ENCODE measurements at regions not wholly inside any gene's neighbourhood (a gene's known extent, or its start where the extent isn't known, plus 50 kb on each side); places are given as distances from the start of the nearest gene placed in this dataset.

- no peaks in the 10 kb centered on the region for H3K4me1 ChIP-seq
- no peaks in the 10 kb centered on the region for H3K36me3 ChIP-seq
- no peak overlapping the region for H3K27ac ChIP-seq
- H3K4me3 ChIP-seq: no peak overlapping the region
- no peak for TF ChIP-seq POLR2A (IDR thresholded peaks at IDR 0.05)
- TF ChIP-seq EP300 (IDR thresholded peaks at IDR 0.05): no peak
- TF ChIP-seq POLR2AphosphoS5 (IDR thresholded peaks at IDR 0.05): no peak
- no peak for TF ChIP-seq CTCF (IDR thresholded peaks at IDR 0.05)
- no peak for DNase-seq
- intact Hi-C loops (cut with DNase I): no loop called here
- H3K27me3 ChIP-seq: no peaks in the 10 kb centered on the region
- WGBS, 2 donors: 4 to 31% methylated on average over 2 of the region's 2 CpGs
- no peaks in the 10 kb centered on the region for H3K9me3 ChIP-seq
Observed at GRCh38 chr11:69352715-69353319, 58.9 kb downstream of the MYEOV start.

GRCh38 chr11:69353696-69354544, 60.0 kb downstream of the MYEOV start:
- TF ChIP-seq POLR2A (IDR thresholded peaks at IDR 0.05): no peak
- TF ChIP-seq EP300 (IDR thresholded peaks at IDR 0.05): no peak
- TF ChIP-seq CTCF (IDR thresholded peaks at IDR 0.05): no peak
- TF ChIP-seq POLR2AphosphoS5 (IDR thresholded peaks at IDR 0.05): no peak
- no peaks in the 10 kb centered on the region for H3K36me3 ChIP-seq
- intact Hi-C loops (cut with DNase I): no loop called here
- H3K27me3 ChIP-seq: no peaks in the 10 kb centered on the region
- H3K4me1 ChIP-seq: no peaks in the 10 kb centered on the region
- H3K27ac ChIP-seq: no peak overlapping the region
- H3K4me3 ChIP-seq: no peak overlapping the region
- WGBS, 2 donors: 95% methylated on average over 20 of the region's 20 CpGs
- no peak for DNase-seq
- H3K9me3 ChIP-seq: no peaks in the 10 kb centered on the region

GRCh38 chr11:69354545-69354897, 60.6 kb downstream of the MYEOV start:
- 75 to 97% methylated on average over 2 of the region's 2 CpGs for WGBS, 2 donors
- intact Hi-C loops (cut with DNase I): no loop called here
- Histone ChIP-seq H3K4me1 (no peaks in the 10 kb centered on the region), H3K27ac (no peak overlapping the region), H3K36me3 (no peaks in the 10 kb centered on the region), H3K4me3 (no peak overlapping the region), H3K9me3 (peaks cover 0 to 3% (median 0%) of the 10 kb centered on the region in 4 donors), H3K27me3 (no peaks in the 10 kb centered on the region)
- no peak for TF ChIP-seq EP300 (IDR thresholded peaks at IDR 0.05)
- TF ChIP-seq POLR2A (IDR thresholded peaks at IDR 0.05): no peak
- no peak for TF ChIP-seq CTCF (IDR thresholded peaks at IDR 0.05)
- TF ChIP-seq POLR2AphosphoS5 (IDR thresholded peaks at IDR 0.05): no peak
- no peak for DNase-seq

- Histone ChIP-seq H3K27ac (no peak overlapping the region), H3K4me1 (no peaks in the 10 kb centered on the region), H3K9me3 (peaks cover 0 to 7% (median 3%) of the 10 kb centered on the region in 4 donors), H3K36me3 (no peaks in the 10 kb centered on the region), H3K4me3 (no peak overlapping the region), H3K27me3 (no peaks in the 10 kb centered on the region)
- TF ChIP-seq CTCF (IDR thresholded peaks at IDR 0.05) (no peak), POLR2AphosphoS5 (IDR thresholded peaks at IDR 0.05) (no peak), POLR2A (IDR thresholded peaks at IDR 0.05) (no peak), EP300 (IDR thresholded peaks at IDR 0.05) (no peak)
- intact Hi-C loops (cut with DNase I): no loop called here
- WGBS, 2 donors: 93 to 94% methylated on average over 10 of the region's 10 CpGs
- no peak for DNase-seq
Observed at GRCh38 chr11:69355346-69355940, 61.5 kb downstream of the MYEOV start.

Data from sigmoid colon (tissue), 6 donors.